Esophagus muscularis mucosa (tissue), 3 donors: ENCODE measurements at regions not wholly inside any gene's neighbourhood (a gene's known extent, or its start where the extent isn't known, plus 50 kb on each side); places are given as distances from the start of the nearest gene placed in this dataset.

Source experiments
- CTCF ChIP-seq, 3 experiments: fragments of 200-600 bp in 2 of 3; fragments of 450-650 bp in 1 of 3; sonication (generic) in 2 of 3; IDR thresholded peaks; one replicate each; pipeline ENCODE4 v1.5.1; 2017 to 2019; ENCODE audit warnings: antibody characterized with exemption in 3 of 3, mild to moderate bottlenecking in 2 of 3, moderate library complexity in 1 of 3
- POLR2AphosphoS5 ChIP-seq, 2 donors: sonication (generic); formaldehyde crosslinking; IDR thresholded peaks; one replicate each; pipeline ENCODE4 v1.6.1; 2017; ENCODE audit warnings: antibody characterized with exemption in 2 of 2

GRCh38 chr1:99590578-99591209, 55.2 kb upstream of the PALMD start:
- no peak for TF ChIP-seq CTCF (IDR thresholded peaks at IDR 0.05)
- TF ChIP-seq POLR2AphosphoS5 (IDR thresholded peaks at IDR 0.05): no peak
